GM18520 (cell line): ENCODE measurements at regions not wholly inside any gene's neighbourhood (a gene's known extent, or its start where the extent isn't known, plus 50 kb on each side); places are given as distances from the start of the nearest gene placed in this dataset.
"Not testable (repeated sequence)": the region's sequence is repeated elsewhere in the genome, so short reads cannot be mapped to it uniquely, and the experiment has no call there.

Experiments
- ATAC-seq: cut with Tn5 transposase; IDR thresholded peaks from one replicate; pipeline ENCODE4 v1.9.1; 2021; ENCODE audit not compliant: unreplicated experiment

GRCh38 chr6:11961923-11962322 lies 50.2 kb upstream of the HIVEP1 start:
- no peak for ATAC-seq

DNA sequence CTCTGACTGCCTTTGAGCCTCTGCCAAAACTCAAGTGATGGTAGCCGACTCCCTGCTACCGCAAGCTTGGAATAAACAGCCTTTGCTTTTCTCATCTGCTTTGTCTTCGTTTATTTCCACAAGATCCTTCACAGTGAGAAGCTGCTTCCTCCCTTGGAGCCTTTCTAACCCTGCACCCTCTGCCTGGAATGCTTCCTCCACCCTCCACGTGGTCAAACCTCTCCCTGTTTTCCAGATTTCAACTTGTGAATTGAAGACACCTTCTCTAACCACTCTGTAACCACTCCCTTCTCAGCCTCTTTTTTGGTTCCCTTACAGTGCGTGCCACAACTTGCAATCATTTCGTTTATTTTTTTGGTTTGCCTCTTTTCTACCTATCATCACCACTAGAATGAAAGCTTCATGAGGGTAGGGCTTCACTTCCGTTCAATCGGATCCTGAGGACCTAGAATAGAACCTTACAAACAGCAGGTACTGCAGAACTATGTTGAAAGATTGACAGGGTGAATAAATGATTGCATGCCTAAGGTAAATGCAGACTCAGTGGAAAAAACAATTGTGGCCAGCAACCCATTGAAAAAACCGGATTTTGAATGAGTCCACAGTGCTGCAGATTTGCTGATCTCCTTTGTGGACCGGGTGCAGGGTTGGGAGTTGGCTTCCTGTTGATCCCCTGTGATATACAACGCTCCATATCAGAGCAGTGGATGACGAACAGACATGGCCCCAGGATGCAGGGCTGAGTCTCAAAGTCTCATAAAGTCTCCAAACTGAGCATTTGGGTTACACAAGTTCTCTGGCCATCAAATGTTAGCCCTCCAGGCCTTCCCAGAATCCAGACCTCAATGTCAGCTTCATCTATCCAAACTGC lies 51.0 kb upstream of the HIVEP1 start:
- ATAC-seq: no peak

GRCh38 chr6:11956781-11957180 lies 55.3 kb upstream of the HIVEP1 start:
- ATAC-seq: no peak

DNA sequence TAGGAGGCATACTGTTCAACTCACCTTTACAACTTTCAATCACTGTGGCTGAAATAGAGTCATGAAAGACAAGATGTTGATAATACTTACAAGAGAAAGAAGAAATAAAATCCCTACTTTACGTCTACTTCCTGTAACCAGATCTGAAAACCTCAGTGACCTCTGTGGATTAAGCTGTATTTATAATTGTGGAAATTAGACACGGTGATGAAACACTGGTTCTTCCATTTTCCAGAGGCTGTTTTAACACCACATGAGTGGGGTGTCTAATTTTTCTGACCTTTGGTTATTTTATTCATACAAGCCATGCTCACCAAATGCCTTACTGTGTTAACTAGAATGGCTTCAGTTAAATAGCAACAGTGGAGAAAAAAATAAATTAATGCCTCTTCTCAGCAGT lies 58.5 kb upstream of the HIVEP1 start:
- no peak for ATAC-seq

DNA sequence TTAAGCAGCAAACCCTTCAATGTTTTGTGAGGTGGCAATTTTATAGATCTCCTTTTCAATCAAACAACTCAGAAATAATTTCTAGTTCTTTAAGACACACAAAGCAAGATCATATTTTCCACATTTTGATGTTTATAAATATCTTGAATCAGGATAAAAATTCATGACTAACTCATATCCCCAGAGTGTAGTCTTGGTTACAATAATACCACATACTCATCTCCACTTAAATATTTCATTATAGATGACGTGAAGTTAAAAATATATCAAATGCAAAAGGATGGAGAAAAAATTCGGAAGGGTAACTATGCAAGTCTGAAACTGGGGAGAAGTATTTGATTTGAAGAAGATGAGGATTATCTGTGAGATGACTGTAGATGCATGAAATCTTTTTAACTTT lies 59.8 kb upstream of the HIVEP1 start:
- ATAC-seq: no peak

DNA sequence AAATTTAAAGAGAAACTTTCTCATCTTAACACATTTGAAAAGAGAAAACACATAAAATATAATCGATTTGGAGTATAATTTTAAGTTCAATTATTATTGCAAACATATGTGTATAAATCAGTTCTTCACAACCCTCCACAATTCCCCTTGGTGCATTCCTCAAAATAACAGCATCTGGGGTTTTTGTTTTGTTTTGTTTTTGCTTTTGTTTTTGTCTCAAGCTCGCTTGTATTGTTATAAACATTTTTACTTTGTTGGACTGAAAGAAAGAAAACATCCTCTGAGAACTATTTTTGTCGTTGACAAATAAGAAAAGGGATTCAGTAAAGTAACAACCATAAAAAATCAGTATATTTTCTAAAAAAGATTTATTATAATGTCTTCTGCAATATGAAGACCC lies 60.2 kb upstream of the HIVEP1 start:
- no peak for ATAC-seq

GRCh38 chr6:11950109-11950508 lies 62.0 kb upstream of the HIVEP1 start:
- ATAC-seq: no peak

DNA sequence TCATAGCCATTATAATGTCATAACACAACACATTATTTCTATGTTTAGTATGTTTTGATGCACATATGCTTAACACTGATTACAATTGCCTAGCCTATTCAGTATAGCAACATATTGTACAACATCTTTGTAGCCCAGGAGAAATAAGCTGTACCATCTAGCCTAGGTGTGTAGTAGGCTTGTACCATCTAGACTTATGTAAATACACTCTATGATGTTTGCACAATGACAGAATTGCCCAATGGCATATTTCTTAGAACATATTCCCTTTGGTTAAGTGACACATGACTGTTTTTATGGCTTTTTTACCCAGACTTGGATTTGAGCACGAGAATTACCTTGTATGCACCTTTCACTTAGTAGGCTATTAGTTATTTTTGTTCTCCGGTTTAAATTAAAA lies 64.5 kb upstream of the HIVEP1 start:
- no peak for ATAC-seq

DNA sequence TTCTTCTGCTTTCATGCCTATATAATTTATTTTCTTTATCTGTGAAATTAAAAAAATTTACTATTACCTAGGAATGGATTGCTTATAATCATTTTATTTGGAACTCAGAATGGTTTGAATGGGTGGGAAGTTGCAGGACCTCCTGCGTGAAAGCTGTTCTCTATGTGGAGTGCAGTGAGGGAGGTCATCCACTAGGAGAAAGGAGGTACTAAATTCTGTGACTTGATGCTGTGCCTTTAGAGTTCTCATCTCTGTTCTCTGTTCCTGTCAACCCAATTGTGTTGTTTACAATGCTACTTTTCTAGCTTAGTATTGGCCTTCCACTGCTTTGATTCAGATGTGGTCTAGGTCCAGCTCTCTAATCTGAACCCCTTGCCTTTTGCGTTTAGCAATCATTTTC lies 65.0 kb upstream of the HIVEP1 start:
- no peak for ATAC-seq

DNA sequence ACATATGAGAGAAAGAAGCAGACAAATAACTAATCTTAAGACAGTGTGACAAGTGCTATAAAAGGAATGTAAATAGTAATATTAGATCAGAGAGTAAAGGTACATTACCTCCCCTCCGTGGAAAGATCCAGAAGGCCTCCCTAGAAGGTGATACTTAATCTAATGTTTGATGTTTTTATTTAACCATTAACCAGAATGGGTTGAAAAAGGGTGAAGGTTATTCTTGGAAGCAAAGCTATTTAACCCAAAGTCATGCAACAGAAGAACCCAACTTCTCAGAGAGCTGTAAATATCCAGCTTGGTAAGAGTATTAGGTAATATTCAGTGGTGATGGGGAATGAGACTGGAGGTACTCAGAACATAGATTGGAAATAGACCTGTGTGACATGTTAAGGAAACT lies 68.0 kb upstream of the HIVEP1 start:
- ATAC-seq: no peak

- no peak for ATAC-seq
These were observed 69.1 kb upstream of the HIVEP1 start for GRCh38 chr6:11943060-11943459.

GRCh38 chr6:11942185-11942864 lies 69.8 kb upstream of the HIVEP1 start:
- no peak for ATAC-seq

- not testable (repeated sequence) for ATAC-seq
These were observed 71.5 kb upstream of the HIVEP1 start for GRCh38 chr6:11940532-11941166.

GRCh38 chr6:11938285-11938890 lies 73.7 kb upstream of the HIVEP1 start:
- ATAC-seq: no peak

GRCh38 chr6:11934638-11935037 lies 77.5 kb upstream of the HIVEP1 start:
- ATAC-seq: no peak

GRCh38 chr6:11932892-11933291 lies 79.2 kb upstream of the HIVEP1 start:
- ATAC-seq: not testable (repeated sequence)

DNA sequence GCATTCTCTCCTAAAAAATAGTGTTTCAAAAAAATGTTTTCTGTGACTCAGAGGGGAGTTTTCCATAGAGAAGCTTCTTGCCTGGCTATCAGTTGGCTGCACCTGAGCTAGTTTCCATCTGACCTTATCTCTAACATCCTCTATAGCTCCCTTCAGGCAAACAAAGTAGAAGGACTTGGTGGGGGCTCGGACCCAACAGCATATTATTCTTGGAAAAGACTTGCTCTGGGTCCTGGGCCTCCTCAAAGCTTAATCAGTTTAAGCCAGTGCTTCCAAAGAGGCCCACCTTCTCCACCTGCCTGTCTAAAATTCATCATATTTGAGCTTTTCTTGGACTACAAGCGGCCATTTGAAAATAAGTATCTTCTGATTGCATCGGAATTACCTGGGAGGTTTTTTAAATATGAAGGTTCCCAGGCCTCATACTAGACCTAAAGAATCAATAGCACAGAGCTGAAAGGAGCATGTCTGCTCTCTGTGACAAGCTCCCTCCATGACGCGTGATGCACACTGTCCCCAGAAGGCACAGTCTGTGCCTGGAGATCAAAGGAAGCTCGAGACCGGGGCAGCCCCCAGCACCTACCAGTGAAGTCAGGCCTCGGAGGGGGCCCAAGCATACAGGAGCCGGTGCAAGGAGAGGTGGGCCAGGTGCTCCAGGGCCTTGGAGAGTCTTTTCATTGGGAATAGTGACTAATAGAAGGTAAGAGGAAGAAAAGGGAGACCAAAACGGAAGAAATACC lies 80.6 kb upstream of the HIVEP1 start:
- no peak for ATAC-seq

- ATAC-seq: not testable (repeated sequence)
These were observed 81.3 kb upstream of the HIVEP1 start for GRCh38 chr6:11930834-11931233.

DNA sequence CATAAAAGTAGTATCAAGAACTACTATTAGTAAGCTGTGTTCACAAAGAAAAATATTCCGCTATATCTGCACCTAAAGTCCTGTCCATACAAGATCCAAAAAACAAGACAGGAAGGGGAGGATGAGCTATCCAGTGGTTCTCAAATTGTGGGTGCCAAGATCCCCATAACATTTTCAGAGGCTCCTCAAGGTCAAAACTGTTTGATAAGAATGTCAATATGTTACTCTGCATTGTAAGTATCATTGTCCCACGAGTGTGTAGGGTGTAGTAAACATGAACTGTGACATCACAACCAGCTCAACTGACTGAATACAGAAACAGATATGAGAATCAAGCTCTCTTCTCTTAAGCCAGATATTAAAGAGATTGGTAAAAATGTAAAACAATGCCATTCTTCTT lies 81.9 kb upstream of the HIVEP1 start:
- no peak for ATAC-seq

DNA sequence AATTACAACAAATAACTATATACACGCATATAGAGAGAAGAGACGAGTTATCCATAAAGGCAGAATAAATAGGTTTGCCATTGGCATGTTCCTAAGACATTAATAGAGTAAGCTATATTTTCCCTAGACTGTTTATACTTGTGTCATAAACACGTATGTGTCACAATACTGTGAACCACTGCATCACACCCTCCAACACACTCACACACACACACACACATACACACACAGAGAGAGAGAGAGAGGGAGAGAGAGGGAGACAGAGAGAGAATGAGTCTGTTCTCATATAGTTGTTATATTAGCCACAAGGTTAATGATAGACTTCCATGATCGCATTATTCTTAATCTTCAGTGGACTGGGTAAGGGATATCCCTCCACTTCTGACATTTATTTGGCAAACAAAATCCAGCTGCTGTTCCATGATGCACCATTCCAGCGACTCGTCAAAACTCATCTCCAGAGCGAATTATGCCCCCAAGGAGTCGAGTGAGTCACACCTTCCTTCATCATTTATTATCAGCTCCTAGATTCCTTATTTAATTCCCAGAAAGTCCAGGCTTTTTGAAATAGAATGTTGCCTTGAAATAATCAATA lies 82.8 kb upstream of the HIVEP1 start:
- ATAC-seq: no peak
